Effector memory CD8-positive, alpha-beta T cell (primary cell): ENCODE measurements at regions not wholly inside any gene's neighbourhood (a gene's known extent, or its start where the extent isn't known, plus 50 kb on each side); places are given as distances from the start of the nearest gene placed in this dataset.
"Not testable (repeated sequence)": the region's sequence is repeated elsewhere in the genome, so short reads cannot be mapped to it uniquely, and the experiment has no call there.

Experiments
- ATAC-seq: fragments of 150-1000 bp; cut with Tn5 transposase; replicated peaks from 2 replicates; pipeline ENCODE4 v1.10.0; 2021; ENCODE audit warnings: mild to moderate bottlenecking, moderate library complexity
- DNase-seq, 3 experiments: peaks; one replicate each; pipeline ENCODE4 v3.0.0; 2021
- H3K27ac Mint-ChIP-seq, 2 donors: one replicate each; pipeline ENCODE4 v1.8.0; 2022; ENCODE audit warnings: mild to moderate bottlenecking in 2 of 2, mixed read lengths in 2 of 2, moderate library complexity in 2 of 2
- H3K27me3 Mint-ChIP-seq, 2 donors: one replicate each; pipeline ENCODE4 v1.8.0; 2022; ENCODE audit warnings: mixed read lengths in 2 of 2
- H3K36me3 Mint-ChIP-seq: one replicate; pipeline ENCODE4 v1.8.0; 2022; ENCODE audit warnings: mild to moderate bottlenecking, moderate library complexity, mixed read lengths; ENCODE audit not compliant: insufficient read depth
- H3K4me1 Mint-ChIP-seq, 2 donors: one replicate each; pipeline ENCODE4 v1.8.0; 2022; ENCODE audit warnings: low read depth in 2 of 2, mixed read lengths in 2 of 2
- H3K4me3 Mint-ChIP-seq, 2 donors: one replicate each; pipeline ENCODE4 v1.8.0; 2022; ENCODE audit warnings: mild to moderate bottlenecking in 2 of 2, mixed read lengths in 2 of 2, moderate library complexity in 2 of 2
- H3K9me3 Mint-ChIP-seq, 2 donors: one replicate each; pipeline ENCODE4 v1.8.0; 2022; ENCODE audit warnings: mixed read lengths in 2 of 2

GRCh38 chr5:102625468-102625867 is 126.7 kb upstream of the SLCO6A1 start:
- Mint-ChIP-seq H3K27ac (no peak overlapping the region), H3K4me1 (no peaks in the 10 kb centered on the region), H3K9me3 (no peaks in the 10 kb centered on the region), H3K36me3 (no peaks in the 10 kb centered on the region), H3K27me3 (peaks cover 20% of the 10 kb centered on the region in 2 donors), H3K4me3 (no peak overlapping the region)
- ATAC-seq (no peak), DNase-seq (no peak)

DNA sequence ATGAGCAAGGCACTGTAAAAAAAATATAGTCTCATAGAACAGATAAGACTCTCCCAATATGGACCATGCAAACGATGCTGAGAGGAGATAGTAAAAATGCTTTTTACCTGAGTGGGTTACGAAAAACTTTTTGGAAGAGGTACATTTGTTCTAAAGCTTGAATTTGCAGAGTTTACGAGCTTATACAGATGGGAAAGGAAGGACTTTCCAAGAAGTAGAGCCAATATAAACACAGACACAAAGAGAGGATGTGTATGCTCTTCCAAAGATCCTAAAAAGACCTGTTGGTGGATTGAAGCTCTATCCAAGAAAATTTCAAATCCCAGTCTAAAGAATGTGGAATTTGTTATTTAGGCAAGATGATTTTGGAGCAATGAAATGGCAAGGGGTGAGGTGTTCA is 127.1 kb upstream of the SLCO6A1 start:
- DNase-seq (no peak), ATAC-seq (no peak)
- Mint-ChIP-seq H3K27me3 (peaks cover 20 to 24% of the 10 kb centered on the region in 2 donors), H3K9me3 (no peaks in the 10 kb centered on the region), H3K4me3 (no peak overlapping the region), H3K36me3 (no peaks in the 10 kb centered on the region), H3K4me1 (no peaks in the 10 kb centered on the region), H3K27ac (no peak overlapping the region)

- Mint-ChIP-seq H3K27ac (no peak overlapping the region), H3K4me3 (no peak overlapping the region), H3K4me1 (no peaks in the 10 kb centered on the region), H3K27me3 (peaks cover 28 to 35% of the 10 kb centered on the region in 2 donors), H3K9me3 (no peaks in the 10 kb centered on the region), H3K36me3 (no peaks in the 10 kb centered on the region)
- DNase-seq (no peak), ATAC-seq (no peak)
Measured at GRCh38 chr5:102627315-102627714, 127.8 kb upstream of the PAM start.

DNA sequence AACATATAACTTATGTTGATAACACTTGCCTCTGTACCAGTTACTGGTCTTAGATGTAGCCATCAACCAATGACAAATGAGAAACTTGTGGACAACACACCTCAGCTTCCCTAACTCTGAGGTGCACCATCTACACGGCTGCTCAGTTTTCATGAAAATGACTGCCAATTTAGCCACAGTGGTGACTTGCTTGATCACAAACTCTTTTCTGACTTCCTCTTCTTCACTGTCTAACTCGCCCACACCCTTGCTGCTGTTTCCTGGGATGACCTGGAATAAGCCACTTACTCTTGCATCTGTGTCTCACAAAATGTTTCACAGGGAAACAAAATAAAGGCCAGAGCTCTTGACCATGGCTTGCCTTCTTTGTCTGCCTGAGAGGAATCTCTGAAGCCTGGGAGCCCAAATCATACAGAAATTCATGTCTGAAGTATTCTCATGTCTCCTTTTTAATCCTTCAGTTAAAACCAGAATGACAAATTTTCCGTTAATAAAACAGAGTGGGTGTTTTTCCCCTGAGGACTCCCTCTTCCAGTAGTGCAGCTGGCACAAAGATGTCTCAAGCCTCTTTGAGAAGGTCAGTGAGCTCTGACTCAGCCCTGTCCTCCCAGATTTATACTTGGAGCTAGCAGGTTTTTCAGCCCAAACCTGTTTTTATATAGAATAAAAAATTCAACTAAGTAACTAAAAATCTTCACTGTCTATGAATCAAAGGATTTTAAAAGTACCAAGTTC is 126.5 kb upstream of the PAM start:
- ATAC-seq (no peak), DNase-seq (no peak)
- H3K36me3 Mint-ChIP-seq = no peaks in the 10 kb centered on the region
- no peak overlapping the region for H3K4me3 Mint-ChIP-seq
- H3K9me3 Mint-ChIP-seq = peaks cover 0 to 3% of the 10 kb centered on the region in 2 donors
- peaks cover 35 to 38% of the 10 kb centered on the region in 2 donors for H3K27me3 Mint-ChIP-seq
- H3K4me1 Mint-ChIP-seq = no peaks in the 10 kb centered on the region
- H3K27ac Mint-ChIP-seq = no peak overlapping the region

- no peak overlapping the region for H3K27ac Mint-ChIP-seq
- H3K9me3 Mint-ChIP-seq = peaks cover 0 to 3% of the 10 kb centered on the region in 2 donors
- no peaks in the 10 kb centered on the region for H3K4me1 Mint-ChIP-seq
- DNase-seq = no peak
- ATAC-seq = no peak
- H3K27me3 Mint-ChIP-seq = peaks cover 37 to 39% of the 10 kb centered on the region in 2 donors
- no peaks in the 10 kb centered on the region for H3K36me3 Mint-ChIP-seq
- H3K4me3 Mint-ChIP-seq = no peak overlapping the region
Measured at GRCh38 chr5:102629827-102630605, 125.1 kb upstream of the PAM start.

GRCh38 chr5:102635399-102635798 is 119.7 kb upstream of the PAM start:
- peaks cover 25 to 32% of the 10 kb centered on the region in 2 donors for H3K27me3 Mint-ChIP-seq
- DNase-seq, H3K27ac Mint-ChIP-seq, H3K4me1 Mint-ChIP-seq, H3K36me3 Mint-ChIP-seq, ATAC-seq, H3K9me3 Mint-ChIP-seq, H3K4me3 Mint-ChIP-seq: not testable (repeated sequence)

GRCh38 chr5:102638316-102638715 is 116.8 kb upstream of the PAM start:
- H3K4me3 Mint-ChIP-seq = no peak overlapping the region
- DNase-seq (no peak), ATAC-seq (no peak)
- H3K27me3 Mint-ChIP-seq = peaks cover 26 to 30% of the 10 kb centered on the region in 2 donors
- H3K4me1 Mint-ChIP-seq = no peaks in the 10 kb centered on the region
- no peak overlapping the region for H3K27ac Mint-ChIP-seq
- no peaks in the 10 kb centered on the region for H3K36me3 Mint-ChIP-seq
- H3K9me3 Mint-ChIP-seq = peaks cover 5 to 10% of the 10 kb centered on the region in 2 donors

GRCh38 chr5:102638912-102639652 is 116.0 kb upstream of the PAM start:
- Mint-ChIP-seq H3K27ac (no peak overlapping the region), H3K9me3 (peaks cover 5 to 10% of the 10 kb centered on the region in 2 donors), H3K27me3 (peaks cover 28 to 29% of the 10 kb centered on the region in 2 donors), H3K4me1 (no peaks in the 10 kb centered on the region), H3K4me3 (no peak overlapping the region), H3K36me3 (no peaks in the 10 kb centered on the region)
- DNase-seq (no peak), ATAC-seq (no peak)

- H3K27ac Mint-ChIP-seq = no peak overlapping the region
- peaks cover 13 to 18% of the 10 kb centered on the region in 2 donors for H3K27me3 Mint-ChIP-seq
- no peaks in the 10 kb centered on the region for H3K4me1 Mint-ChIP-seq
- no peak overlapping the region for H3K4me3 Mint-ChIP-seq
- ATAC-seq = no peak
- no peaks in the 10 kb centered on the region for H3K9me3 Mint-ChIP-seq
- DNase-seq = no peak
- no peaks in the 10 kb centered on the region for H3K36me3 Mint-ChIP-seq
Measured at GRCh38 chr5:102649731-102650130, 105.4 kb upstream of the PAM start.

GRCh38 chr5:102651466-102651865 is 103.6 kb upstream of the PAM start:
- no peak overlapping the region for H3K4me3 Mint-ChIP-seq
- H3K4me1 Mint-ChIP-seq = no peaks in the 10 kb centered on the region
- no peaks in the 10 kb centered on the region for H3K9me3 Mint-ChIP-seq
- no peak overlapping the region for H3K27ac Mint-ChIP-seq
- H3K27me3 Mint-ChIP-seq = peaks cover 14 to 24% of the 10 kb centered on the region in 2 donors
- no peaks in the 10 kb centered on the region for H3K36me3 Mint-ChIP-seq
- DNase-seq (no peak), ATAC-seq (no peak)

DNA sequence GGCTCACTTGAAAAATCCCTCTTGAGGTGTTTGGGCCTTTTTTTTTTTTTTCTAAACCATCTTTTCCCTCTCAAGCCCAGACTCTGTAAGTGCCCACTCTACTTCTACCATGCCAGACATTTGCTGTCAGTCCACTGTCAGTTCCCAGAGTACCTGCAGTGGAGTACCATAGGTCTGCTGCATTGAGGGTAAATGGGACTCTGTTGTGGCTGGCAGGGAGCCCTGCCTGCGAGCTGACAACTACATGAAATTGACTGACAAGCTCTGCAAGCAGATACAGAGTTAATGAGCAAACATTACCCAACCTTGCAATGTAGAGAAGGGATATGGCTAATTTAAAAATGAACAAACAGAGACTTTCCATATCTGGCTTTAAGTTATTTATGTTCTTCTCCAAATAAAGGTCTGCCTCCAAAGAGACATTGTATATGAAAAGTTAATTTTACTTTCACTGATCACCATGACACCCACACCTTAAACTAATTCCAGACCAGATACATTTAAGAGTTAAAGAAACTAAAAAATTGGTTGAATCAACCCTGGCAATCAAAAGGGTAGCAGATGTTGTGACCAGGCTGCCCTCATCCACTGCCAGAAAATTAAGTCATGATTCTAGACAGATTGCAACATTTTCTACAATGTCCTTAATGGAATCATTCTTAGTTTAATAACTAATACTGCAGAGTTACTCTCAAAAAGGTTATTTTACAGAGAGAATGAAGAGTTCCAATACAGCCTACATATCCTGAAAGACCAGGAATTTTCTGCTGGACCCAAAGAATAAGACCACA is 100.4 kb upstream of the PAM start:
- no peak for ATAC-seq
- H3K4me1 Mint-ChIP-seq = no peaks in the 10 kb centered on the region
- H3K9me3 Mint-ChIP-seq = no peaks in the 10 kb centered on the region

DNA sequence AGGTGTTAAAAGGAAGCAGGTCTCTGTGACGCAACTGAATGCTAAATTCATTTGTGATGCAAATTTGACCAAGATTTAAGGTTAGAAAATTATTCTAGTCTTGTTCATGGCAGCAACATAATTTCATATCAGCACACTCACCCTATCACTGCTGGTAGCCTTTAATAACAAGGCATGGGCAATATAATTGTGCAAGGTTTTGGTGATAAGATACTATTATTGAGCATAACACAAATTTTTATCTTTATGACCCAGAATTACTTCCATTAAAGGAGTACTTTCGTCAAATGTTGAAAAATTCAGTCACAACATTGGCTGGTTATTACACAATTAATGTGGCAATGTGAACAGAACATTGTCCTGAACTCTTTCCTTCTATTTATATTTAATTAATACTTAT is 96.0 kb upstream of the PAM start:
- ATAC-seq (no peak), DNase-seq (no peak)
- Mint-ChIP-seq H3K9me3 (no peaks in the 10 kb centered on the region), H3K4me1 (no peaks in the 10 kb centered on the region), H3K27ac (no peak overlapping the region), H3K27me3 (peaks cover 8 to 22% of the 10 kb centered on the region in 2 donors), H3K36me3 (no peaks in the 10 kb centered on the region), H3K4me3 (no peak overlapping the region)

More for the DNA sequence above, 100.4 kb upstream of the PAM start:
- no peaks in the 10 kb centered on the region for H3K36me3 Mint-ChIP-seq
- H3K4me3 Mint-ChIP-seq = no peak overlapping the region
- H3K27ac Mint-ChIP-seq = no peak overlapping the region
- no peak for DNase-seq
- peaks cover 19 to 29% of the 10 kb centered on the region in 2 donors for H3K27me3 Mint-ChIP-seq

DNA sequence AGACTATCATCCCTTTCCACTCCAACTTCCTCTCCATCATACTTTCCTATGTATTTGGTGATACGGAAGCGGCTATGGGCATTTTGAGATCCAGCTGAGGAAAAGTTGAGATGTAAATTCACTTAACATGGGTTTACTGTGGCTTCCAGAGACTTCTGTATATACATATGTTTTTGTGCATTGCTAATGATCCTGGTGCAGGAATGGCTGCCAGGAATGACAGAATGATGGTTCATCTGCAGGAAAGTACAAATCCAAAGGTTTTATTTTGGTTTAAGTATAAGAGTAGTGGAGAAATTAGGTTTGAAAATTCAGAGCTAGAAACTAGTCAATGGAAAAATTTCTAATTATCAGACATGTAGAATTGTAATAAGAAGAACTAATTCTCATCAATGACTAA is 95.0 kb upstream of the PAM start:
- Mint-ChIP-seq H3K27ac (no peak overlapping the region), H3K9me3 (no peaks in the 10 kb centered on the region), H3K36me3 (no peaks in the 10 kb centered on the region), H3K27me3 (peaks cover 8 to 12% of the 10 kb centered on the region in 2 donors), H3K4me1 (no peaks in the 10 kb centered on the region), H3K4me3 (no peak overlapping the region)
- ATAC-seq (no peak), DNase-seq (no peak)
